NCI-H2196 treated with DMSO at 0.1 percent for 48 hours (cell line): ENCODE measurements at regions not wholly inside any gene's neighbourhood (a gene's known extent, or its start where the extent isn't known, plus 50 kb on each side); places are given as distances from the start of the nearest gene placed in this dataset.

Experiments used
- DNase-seq: peaks from one replicate; lab custom pipeline; 2025; ENCODE audit not compliant: unreplicated experiment; lab: John Stamatoyannopoulos, UW

GRCh38 chr6:25217829-25218228 is 61.3 kb upstream of the CARMIL1 start:
- DNase-seq: no peak

DNA sequence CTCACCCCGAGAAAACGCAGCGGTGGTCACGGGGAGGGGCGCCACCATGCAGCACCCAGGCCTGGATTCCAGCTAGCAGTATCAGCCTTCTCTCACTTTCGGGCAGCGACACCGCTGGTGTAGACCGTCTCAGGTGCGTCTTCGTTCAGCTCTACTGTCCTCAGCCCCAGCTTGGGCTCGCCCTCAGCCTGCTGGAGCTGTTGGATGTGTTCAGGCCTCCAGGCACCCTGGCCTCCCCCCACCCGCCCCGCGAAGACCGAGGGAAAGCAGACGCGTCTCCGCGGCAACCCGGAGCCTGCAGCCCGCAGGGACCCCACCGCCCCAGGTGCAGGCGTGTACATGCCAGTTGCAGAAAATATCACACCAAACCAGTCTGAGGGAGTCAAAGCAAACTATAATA is 60.8 kb upstream of the CARMIL1 start:
- no peak for DNase-seq

- DNase-seq: no peak
Measured at GRCh38 chr6:25219216-25219916, 59.8 kb upstream of the CARMIL1 start.

- DNase-seq: no peak
Measured at GRCh38 chr6:25219917-25220278, 59.3 kb upstream of the CARMIL1 start.

DNA sequence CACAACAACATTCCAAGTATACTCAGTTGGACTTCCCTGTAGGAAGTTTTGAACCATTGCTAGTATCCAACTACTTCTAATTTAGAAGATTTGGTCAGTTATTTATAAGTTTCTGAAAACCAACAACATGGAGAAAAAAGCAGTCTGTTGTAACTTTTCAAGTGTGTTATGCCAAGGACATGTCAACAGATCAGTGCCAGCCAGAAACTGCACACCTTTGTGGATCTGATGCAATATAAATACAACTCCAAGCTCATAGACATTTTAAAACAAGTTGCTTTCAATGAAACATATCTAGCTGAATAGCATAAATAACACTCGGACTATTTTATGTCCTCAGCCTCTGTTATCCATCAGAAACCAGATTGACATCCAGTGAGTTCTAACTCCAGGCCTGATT is 58.3 kb upstream of the CARMIL1 start:
- DNase-seq: no peak

- no peak for DNase-seq
Measured at GRCh38 chr6:25222006-25222678, 57.0 kb upstream of the CARMIL1 start.

DNA sequence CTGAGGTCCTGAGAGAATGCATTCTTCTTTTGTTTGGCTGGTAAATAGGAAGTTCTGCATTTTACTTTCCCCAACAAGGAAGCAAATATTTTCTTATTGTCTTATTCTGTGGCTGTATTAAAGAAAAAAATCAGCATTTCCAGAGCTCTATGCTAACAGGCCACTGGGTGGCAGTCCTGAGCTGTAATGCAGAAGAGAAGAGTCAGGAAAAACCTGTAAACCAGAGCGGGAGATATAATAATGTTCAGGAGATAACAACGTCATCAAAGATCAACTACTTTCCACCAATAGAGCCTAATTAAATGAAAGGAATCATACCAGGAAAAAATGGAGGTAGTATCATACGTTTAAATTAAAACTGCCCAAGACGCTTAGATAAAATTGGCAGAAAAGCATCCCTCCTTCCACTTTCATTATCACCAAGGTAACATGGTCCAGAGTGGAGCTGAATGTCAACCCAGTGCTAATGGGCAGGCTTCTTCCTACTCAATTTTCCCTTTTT is 55.6 kb upstream of the CARMIL1 start:
- peak; percentile 76 for DNase-seq

- no peak for DNase-seq
Measured at GRCh38 chr6:25224242-25224641, 54.9 kb upstream of the CARMIL1 start.

- DNase-seq: no peak
Measured at GRCh38 chr6:25227854-25228253, 51.3 kb upstream of the CARMIL1 start.
